ENCODE measurements at regions not wholly inside any gene's neighbourhood (a gene's known extent, or its start where the extent isn't known, plus 50 kb on each side); places are given as distances from the start of the nearest gene placed in this dataset.
"Not testable (repeated sequence)": the region's sequence is repeated elsewhere in the genome, so short reads cannot be mapped to it uniquely, and the experiment has no call there.

- no peaks in the 10 kb centered on the region for H3K36me3 ChIP-seq (ENCODE audit: control insufficient read depth, insufficient read depth, low read length)
- DNase-seq (ENCODE audit: low read depth, low spot score) (no peak), ATAC-seq (no peak)
- no peaks in the 10 kb centered on the region for H3K4me1 ChIP-seq (ENCODE audit: control insufficient read depth, insufficient read depth, low read length)
- intact Hi-C loops (cut with micrococcal nuclease; ENCODE audit: unreplicated experiment) (no loop called here), in situ Hi-C loops (cut with HindIII; ENCODE audit: low pct_unique_long_range_greater_than_20kb, low sequenced_read_pairs) (no loop called here)
- POLR2A ChIA-PET, result interaction anchor here (0.6 kb wide), 1 partner anchor 759 kb away, joined by 4 read pairs; no protein-coding TSS in a partner anchor
- no peak overlapping the region for H3K27ac ChIP-seq (ENCODE audit: low read length)
- CTCF ChIA-PET, result no interaction called here
- no peaks in the 10 kb centered on the region; the same call in 1 of the 2 replicates for H3K27me3 ChIP-seq (ENCODE audit: control insufficient read depth, insufficient read depth, low read length)
- no TSS peak for BruUV-seq (replicated peaks)
- no peak for TF ChIP-seq CTCF (IDR thresholded peaks at IDR 0.05)
- TF ChIP-seq POLR2AphosphoS5 (IDR thresholded peaks at IDR 0.05; ENCODE audit: low read depth, low read length), result no peak
- TF ChIP-seq REST (IDR thresholded peaks at IDR 0.05; ENCODE audit: insufficient read depth in 1 of 2, low read depth in 2 of 2, low read length in 1 of 2), result no peak
- no peak for TF ChIP-seq SIN3A (IDR thresholded peaks at IDR 0.05; ENCODE audit: borderline replicate concordance, insufficient read depth, low read depth, low read length)
- no peak for TF ChIP-seq TCF7L2 (IDR thresholded peaks at IDR 0.05; ENCODE audit: low read depth, low read length)
- no peaks in the 10 kb centered on the region for H3K9me3 ChIP-seq (ENCODE audit: control insufficient read depth, insufficient read depth, low read depth, low read length)
- H3K4me3 ChIP-seq (ENCODE audit: low read depth in 2 of 2, low read length in 2 of 2), result no peak overlapping the region
These were observed 182.8 kb upstream of the MEIS1 start for GRCh38 chr2:66252109-66252508.

GRCh38 chr2:66251573-66251972 lies 183.4 kb upstream of the MEIS1 start:
- in situ Hi-C loops (cut with HindIII; ENCODE audit: low pct_unique_long_range_greater_than_20kb, low sequenced_read_pairs) (no loop called here), intact Hi-C loops (cut with micrococcal nuclease; ENCODE audit: unreplicated experiment) (no loop called here)
- Histone ChIP-seq H3K4me3 (ENCODE audit: low read depth in 2 of 2, low read length in 2 of 2) (no peak overlapping the region), H3K36me3 (ENCODE audit: control insufficient read depth, insufficient read depth, low read length) (no peaks in the 10 kb centered on the region), H3K4me1 (ENCODE audit: control insufficient read depth, insufficient read depth, low read length) (no peaks in the 10 kb centered on the region), H3K9me3 (ENCODE audit: control insufficient read depth, insufficient read depth, low read depth, low read length) (no peaks in the 10 kb centered on the region), H3K27me3 (ENCODE audit: control insufficient read depth, insufficient read depth, low read length) (no peaks in the 10 kb centered on the region; the same call in 1 of the 2 replicates), H3K27ac (ENCODE audit: low read length) (no peak overlapping the region)
- BruUV-seq (replicated peaks), result no TSS peak
- DNase-seq (ENCODE audit: low read depth, low spot score) (no peak), ATAC-seq (no peak)
- CTCF ChIA-PET, result no interaction called here
- TF ChIP-seq REST (IDR thresholded peaks at IDR 0.05; ENCODE audit: insufficient read depth in 1 of 2, low read depth in 2 of 2, low read length in 1 of 2), result no peak
- no peak for TF ChIP-seq CTCF (IDR thresholded peaks at IDR 0.05)
- TF ChIP-seq POLR2AphosphoS5 (IDR thresholded peaks at IDR 0.05; ENCODE audit: low read depth, low read length), result no peak
- TF ChIP-seq TCF7L2 (IDR thresholded peaks at IDR 0.05; ENCODE audit: low read depth, low read length), result no peak
- no peak for TF ChIP-seq SIN3A (IDR thresholded peaks at IDR 0.05; ENCODE audit: borderline replicate concordance, insufficient read depth, low read depth, low read length)
- POLR2A ChIA-PET, result interaction anchor here (0.6 kb wide), 1 partner anchor 759 kb away, joined by 4 read pairs; no protein-coding TSS in a partner anchor

GRCh38 chr2:66249089-66249488 lies 185.8 kb upstream of the MEIS1 start:
- intact Hi-C loops (cut with micrococcal nuclease; ENCODE audit: unreplicated experiment); H3K4me3 ChIP-seq (ENCODE audit: low read depth in 2 of 2, low read length in 2 of 2); CTCF ChIA-PET; H3K27ac ChIP-seq (ENCODE audit: low read length); H3K4me1 ChIP-seq (ENCODE audit: control insufficient read depth, insufficient read depth, low read length); H3K27me3 ChIP-seq (ENCODE audit: control insufficient read depth, insufficient read depth, low read length); DNase-seq (ENCODE audit: low read depth, low spot score); POLR2A ChIA-PET; BruUV-seq (replicated peaks); H3K9me3 ChIP-seq (ENCODE audit: control insufficient read depth, insufficient read depth, low read depth, low read length); ATAC-seq; in situ Hi-C loops (cut with HindIII; ENCODE audit: low pct_unique_long_range_greater_than_20kb, low sequenced_read_pairs); H3K36me3 ChIP-seq (ENCODE audit: control insufficient read depth, insufficient read depth, low read length): not testable (repeated sequence)

- H3K27me3 ChIP-seq (ENCODE audit: control insufficient read depth, insufficient read depth, low read length); BruUV-seq (replicated peaks); H3K27ac ChIP-seq (ENCODE audit: low read length); ATAC-seq; in situ Hi-C loops (cut with HindIII; ENCODE audit: low pct_unique_long_range_greater_than_20kb, low sequenced_read_pairs); DNase-seq (ENCODE audit: low read depth, low spot score); intact Hi-C loops (cut with micrococcal nuclease; ENCODE audit: unreplicated experiment); CTCF ChIA-PET; H3K4me3 ChIP-seq (ENCODE audit: low read depth in 2 of 2, low read length in 2 of 2); H3K9me3 ChIP-seq (ENCODE audit: control insufficient read depth, insufficient read depth, low read depth, low read length); POLR2A ChIA-PET; H3K36me3 ChIP-seq (ENCODE audit: control insufficient read depth, insufficient read depth, low read length); H3K4me1 ChIP-seq (ENCODE audit: control insufficient read depth, insufficient read depth, low read length): not testable (repeated sequence)
These were observed 191.1 kb upstream of the MEIS1 start for GRCh38 chr2:66243809-66244208.

Data from Panc1 (cell line).